HepG2 (cell line): ENCODE measurements at regions not wholly inside any gene's neighbourhood (a gene's known extent, or its start where the extent isn't known, plus 50 kb on each side); places are given as distances from the start of the nearest gene placed in this dataset.
A peak's percentile ranks its signal among the peaks of the same experiment; 100 is the strongest.

ENCODE experiments used
- ASH2L ChIP-seq: fragments of 300-600, 200-600 bp; sonication (generic); IDR thresholded peaks from 2 replicates; pipeline ENCODE4 v1.7.0; 2017; ENCODE audit warnings: low read depth, mild to moderate bottlenecking, moderate library complexity, mixed read lengths, low read length; ENCODE audit not compliant: insufficient read length
- BRCA1 ChIP-seq: sonication (generic); formaldehyde crosslinking; IDR thresholded peaks from 2 replicates; pipeline ENCODE4 v1.4.0; 2020; ENCODE audit warnings: missing genetic modification reagents
- GPN1 ChIP-seq: sonication (generic); formaldehyde crosslinking; IDR thresholded peaks from 2 replicates; pipeline ENCODE4 v1.5.1; 2020; ENCODE audit warnings: missing genetic modification reagents, borderline replicate concordance
- GTF3A ChIP-seq: sonication (generic); formaldehyde crosslinking; conservative IDR thresholded peaks from 2 replicates; pipeline ENCODE4 v1.4.0; 2020; ENCODE audit warnings: mild to moderate bottlenecking, missing genetic modification reagents
- HOXA7 ChIP-seq: sonication (generic); formaldehyde crosslinking; IDR thresholded peaks from 2 replicates; pipeline ENCODE4 v1.8.1; 2022; ENCODE audit warnings: mild to moderate bottlenecking, missing genetic modification reagents, moderate library complexity
- KDM3A ChIP-seq: IDR thresholded peaks from 2 replicates; pipeline ENCODE4 v1.6.1; 2018; ENCODE audit warnings: low read depth, missing compliant biosample characterization
- KDM4B ChIP-seq: sonication (generic); formaldehyde crosslinking; IDR thresholded peaks from 2 replicates; pipeline ENCODE4 v1.4.0; 2020; ENCODE audit warnings: missing genetic modification reagents
- ZNF17 ChIP-seq: sonication (generic); formaldehyde crosslinking; IDR thresholded peaks from 2 replicates; pipeline ENCODE4 v1.5.0; 2020; ENCODE audit warnings: mild to moderate bottlenecking, missing genetic modification reagents
- ZNF564 ChIP-seq: sonication (generic); formaldehyde crosslinking; IDR thresholded peaks from 2 replicates; pipeline ENCODE4 v1.8.1; 2023; ENCODE audit warnings: mild to moderate bottlenecking, missing genetic modification reagents
- ZNF775 ChIP-seq: sonication (generic); formaldehyde crosslinking; IDR thresholded peaks from 2 replicates; pipeline ENCODE4 v1.4.0; 2020; ENCODE audit warnings: missing genetic modification reagents, mild to moderate bottlenecking, moderate library complexity, borderline replicate concordance
- TF ChIP-seq, protein P1 (sequence below): sonication (generic); formaldehyde crosslinking; IDR thresholded peaks from 2 replicates; pipeline ENCODE4 v1.4.0; 2020; ENCODE audit warnings: missing genetic modification reagents
- TF ChIP-seq, protein P2 (sequence below), 2 experiments: fragments of 450-650 bp in 1 of 2; sonication (generic) in 1 of 2; formaldehyde crosslinking in 1 of 2; IDR thresholded peaks; 2 replicates each; pipeline versions ENCODE4 v1.6.1 to v1.8.0; 2016 to 2022; ENCODE audit warnings: antibody characterized with exemption in 1 of 2, mild to moderate bottlenecking in 1 of 2, missing genetic modification reagents in 1 of 2
- TF ChIP-seq, protein P3 (sequence below): fragments of 450-650 bp; IDR thresholded peaks from 2 replicates; pipeline ENCODE4 v1.6.1; 2017
- TF ChIP-seq, protein P4 (sequence below): sonication (generic); formaldehyde crosslinking; IDR thresholded peaks from 2 replicates; pipeline ENCODE4 v1.4.0; 2020; ENCODE audit warnings: mild to moderate bottlenecking, missing genetic modification reagents

DNA sequence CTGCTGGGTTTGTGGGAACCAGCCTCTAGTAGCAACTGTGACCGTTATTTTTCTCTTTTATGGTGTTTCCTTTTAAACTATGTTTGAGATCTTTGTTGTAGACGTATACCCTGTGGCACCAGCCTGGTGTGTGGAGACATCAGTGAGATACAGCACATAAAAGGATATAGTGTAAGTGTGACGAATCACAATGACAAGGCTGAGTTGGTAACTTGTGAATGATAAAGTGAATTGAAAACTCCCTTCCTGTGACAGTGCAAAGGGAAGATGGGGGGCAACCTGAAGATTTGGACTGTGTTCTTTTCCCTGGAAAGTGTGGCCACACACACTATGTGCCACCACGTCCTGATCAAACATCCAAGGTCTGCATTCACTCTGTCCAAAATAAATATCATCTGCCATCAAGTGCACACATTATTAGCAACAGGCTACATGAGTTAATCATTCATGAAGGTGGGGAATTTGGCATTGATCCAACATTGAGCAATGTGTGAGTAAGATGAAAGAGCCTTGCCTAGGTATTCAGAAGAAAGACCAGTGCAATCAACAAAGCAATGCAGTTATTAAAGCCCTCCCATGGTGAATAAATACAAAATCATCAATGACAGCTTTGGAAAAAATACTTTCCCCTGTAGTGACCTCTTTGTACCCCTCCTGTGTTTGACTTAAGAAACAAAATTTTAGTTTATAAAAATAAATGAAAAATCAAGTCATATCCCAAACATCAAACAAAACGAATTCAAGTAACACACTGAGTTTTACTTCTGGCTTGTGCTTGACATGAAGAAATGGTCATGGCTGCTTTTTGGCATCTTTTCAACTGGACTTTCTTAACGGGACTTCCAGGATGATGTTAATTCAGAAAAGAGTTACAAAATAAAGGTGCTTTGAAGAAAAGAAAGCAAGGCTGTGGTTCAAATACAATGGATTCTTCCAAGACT lies 1280.5 kb upstream of the ZEB2 start (continued):
- peak; percentile 88 for TF ChIP-seq ASH2L
- TF ChIP-seq ZNF775 (CRISPR knock-in tag), result peak; percentile 51; the same call in 1 of the 2 replicates
- TF ChIP-seq, protein P1, sequence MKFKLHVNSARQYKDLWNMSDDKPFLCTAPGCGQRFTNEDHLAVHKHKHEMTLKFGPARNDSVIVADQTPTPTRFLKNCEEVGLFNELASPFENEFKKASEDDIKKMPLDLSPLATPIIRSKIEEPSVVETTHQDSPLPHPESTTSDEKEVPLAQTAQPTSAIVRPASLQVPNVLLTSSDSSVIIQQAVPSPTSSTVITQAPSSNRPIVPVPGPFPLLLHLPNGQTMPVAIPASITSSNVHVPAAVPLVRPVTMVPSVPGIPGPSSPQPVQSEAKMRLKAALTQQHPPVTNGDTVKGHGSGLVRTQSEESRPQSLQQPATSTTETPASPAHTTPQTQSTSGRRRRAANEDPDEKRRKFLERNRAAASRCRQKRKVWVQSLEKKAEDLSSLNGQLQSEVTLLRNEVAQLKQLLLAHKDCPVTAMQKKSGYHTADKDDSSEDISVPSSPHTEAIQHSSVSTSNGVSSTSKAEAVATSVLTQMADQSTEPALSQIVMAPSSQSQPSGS, result peak; percentile 98
- no peak for TF ChIP-seq GTF3A (CRISPR knock-in tag)
- TF ChIP-seq ZNF564 (CRISPR knock-in tag), result no peak
- TF ChIP-seq ZNF17 (CRISPR knock-in tag), result no peak
- TF ChIP-seq, protein P2, sequence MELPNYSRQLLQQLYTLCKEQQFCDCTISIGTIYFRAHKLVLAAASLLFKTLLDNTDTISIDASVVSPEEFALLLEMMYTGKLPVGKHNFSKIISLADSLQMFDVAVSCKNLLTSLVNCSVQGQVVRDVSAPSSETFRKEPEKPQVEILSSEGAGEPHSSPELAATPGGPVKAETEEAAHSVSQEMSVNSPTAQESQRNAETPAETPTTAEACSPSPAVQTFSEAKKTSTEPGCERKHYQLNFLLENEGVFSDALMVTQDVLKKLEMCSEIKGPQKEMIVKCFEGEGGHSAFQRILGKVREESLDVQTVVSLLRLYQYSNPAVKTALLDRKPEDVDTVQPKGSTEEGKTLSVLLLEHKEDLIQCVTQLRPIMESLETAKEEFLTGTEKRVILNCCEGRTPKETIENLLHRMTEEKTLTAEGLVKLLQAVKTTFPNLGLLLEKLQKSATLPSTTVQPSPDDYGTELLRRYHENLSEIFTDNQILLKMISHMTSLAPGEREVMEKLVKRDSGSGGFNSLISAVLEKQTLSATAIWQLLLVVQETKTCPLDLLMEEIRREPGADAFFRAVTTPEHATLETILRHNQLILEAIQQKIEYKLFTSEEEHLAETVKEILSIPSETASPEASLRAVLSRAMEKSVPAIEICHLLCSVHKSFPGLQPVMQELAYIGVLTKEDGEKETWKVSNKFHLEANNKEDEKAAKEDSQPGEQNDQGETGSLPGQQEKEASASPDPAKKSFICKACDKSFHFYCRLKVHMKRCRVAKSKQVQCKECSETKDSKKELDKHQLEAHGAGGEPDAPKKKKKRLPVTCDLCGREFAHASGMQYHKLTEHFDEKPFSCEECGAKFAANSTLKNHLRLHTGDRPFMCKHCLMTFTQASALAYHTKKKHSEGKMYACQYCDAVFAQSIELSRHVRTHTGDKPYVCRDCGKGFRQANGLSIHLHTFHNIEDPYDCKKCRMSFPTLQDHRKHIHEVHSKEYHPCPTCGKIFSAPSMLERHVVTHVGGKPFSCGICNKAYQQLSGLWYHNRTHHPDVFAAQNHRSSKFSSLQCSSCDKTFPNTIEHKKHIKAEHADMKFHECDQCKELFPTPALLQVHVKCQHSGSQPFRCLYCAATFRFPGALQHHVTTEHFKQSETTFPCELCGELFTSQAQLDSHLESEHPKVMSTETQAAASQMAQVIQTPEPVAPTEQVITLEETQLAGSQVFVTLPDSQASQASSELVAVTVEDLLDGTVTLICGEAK (IDR thresholded peaks at IDR 0.05), result no peak
- TF ChIP-seq, protein P2 (CRISPR knock-in tag; IDR thresholded peaks at IDR 0.05), result peak; percentile 47; the same call in 1 of the 2 replicates
- no peak for TF ChIP-seq GPN1 (CRISPR knock-in tag)
- peak; percentile 81 for TF ChIP-seq KDM3A (CRISPR knock-in tag)
- TF ChIP-seq HOXA7, result 0 out of 2 replicates have a peak, but pooled peaks have one; percentile 44
- TF ChIP-seq, protein P3, sequence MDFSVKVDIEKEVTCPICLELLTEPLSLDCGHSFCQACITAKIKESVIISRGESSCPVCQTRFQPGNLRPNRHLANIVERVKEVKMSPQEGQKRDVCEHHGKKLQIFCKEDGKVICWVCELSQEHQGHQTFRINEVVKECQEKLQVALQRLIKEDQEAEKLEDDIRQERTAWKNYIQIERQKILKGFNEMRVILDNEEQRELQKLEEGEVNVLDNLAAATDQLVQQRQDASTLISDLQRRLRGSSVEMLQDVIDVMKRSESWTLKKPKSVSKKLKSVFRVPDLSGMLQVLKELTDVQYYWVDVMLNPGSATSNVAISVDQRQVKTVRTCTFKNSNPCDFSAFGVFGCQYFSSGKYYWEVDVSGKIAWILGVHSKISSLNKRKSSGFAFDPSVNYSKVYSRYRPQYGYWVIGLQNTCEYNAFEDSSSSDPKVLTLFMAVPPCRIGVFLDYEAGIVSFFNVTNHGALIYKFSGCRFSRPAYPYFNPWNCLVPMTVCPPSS, result no peak
- TF ChIP-seq, protein P4, sequence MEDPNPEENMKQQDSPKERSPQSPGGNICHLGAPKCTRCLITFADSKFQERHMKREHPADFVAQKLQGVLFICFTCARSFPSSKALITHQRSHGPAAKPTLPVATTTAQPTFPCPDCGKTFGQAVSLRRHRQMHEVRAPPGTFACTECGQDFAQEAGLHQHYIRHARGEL (CRISPR knock-in tag), result no peak
- peak; percentile 69 for TF ChIP-seq BRCA1
- peak; percentile 87; the same call in 1 of the 2 replicates for TF ChIP-seq KDM4B (CRISPR knock-in tag)
